HG02973 (cell line): ENCODE measurements at regions not wholly inside any gene's neighbourhood (a gene's known extent, or its start where the extent isn't known, plus 50 kb on each side); places are given as distances from the start of the nearest gene placed in this dataset.

Experiments
- ATAC-seq: cut with Tn5 transposase; IDR thresholded peaks from one replicate; pipeline ENCODE4 v1.9.1; 2021; ENCODE audit warnings: moderate library complexity; ENCODE audit not compliant: unreplicated experiment

- no peak for ATAC-seq
These were observed 547.4 kb upstream of the IL12A start for GRCh38 chr3:159441279-159441678.

GRCh38 chr3:159443266-159443665, 545.4 kb upstream of the IL12A start:
- ATAC-seq, result no peak

GRCh38 chr3:159447841-159448240, 540.8 kb upstream of the IL12A start:
- ATAC-seq, result no peak

GRCh38 chr3:159448902-159449301, 539.7 kb upstream of the IL12A start:
- no peak for ATAC-seq

- ATAC-seq, result no peak
These were observed 537.6 kb upstream of the IL12A start for GRCh38 chr3:159451067-159451466.

GRCh38 chr3:159451482-159451881, 537.2 kb upstream of the IL12A start:
- ATAC-seq, result no peak

GRCh38 chr3:159453036-159453435, 535.6 kb upstream of the IL12A start:
- ATAC-seq, result no peak

GRCh38 chr3:159453945-159454344, 534.7 kb upstream of the IL12A start:
- no peak for ATAC-seq

GRCh38 chr3:159455741-159456181, 532.9 kb upstream of the IL12A start:
- no peak for ATAC-seq

- no peak for ATAC-seq
These were observed 530.6 kb upstream of the IL12A start for GRCh38 chr3:159458010-159458409.

- no peak for ATAC-seq
These were observed 529.7 kb upstream of the IL12A start for GRCh38 chr3:159458982-159459381.

- ATAC-seq, result no peak
These were observed 516.0 kb upstream of the IL12A start for GRCh38 chr3:159472611-159473010.

GRCh38 chr3:159473206-159473605, 515.4 kb upstream of the IL12A start:
- no peak for ATAC-seq

- ATAC-seq, result no peak
These were observed 508.6 kb upstream of the IL12A start for GRCh38 chr3:159480046-159480445.

- no peak for ATAC-seq
These were observed 506.2 kb upstream of the IL12A start for GRCh38 chr3:159482241-159482993.

- ATAC-seq, result no peak
These were observed 505.7 kb upstream of the IL12A start for GRCh38 chr3:159482994-159483367.

GRCh38 chr3:159486580-159486979, 502.1 kb upstream of the IL12A start:
- ATAC-seq, result peak; percentile 55

GRCh38 chr3:159487304-159487703, 501.3 kb upstream of the IL12A start:
- no peak for ATAC-seq

GRCh38 chr3:159488602-159489001, 500.0 kb upstream of the IL12A start:
- no peak for ATAC-seq

GRCh38 chr3:159497361-159497760, 491.3 kb upstream of the IL12A start:
- no peak for ATAC-seq

GRCh38 chr3:159499031-159499793, 489.4 kb upstream of the IL12A start:
- ATAC-seq, result no peak

- ATAC-seq, result no peak
These were observed 487.6 kb upstream of the IL12A start for GRCh38 chr3:159501029-159501428.
